ENCODE measurements at regions not wholly inside any gene's neighbourhood (a gene's known extent, or its start where the extent isn't known, plus 50 kb on each side); places are given as distances from the start of the nearest gene placed in this dataset.
A peak's percentile ranks its signal among the peaks of the same experiment; 100 is the strongest.

DNA sequence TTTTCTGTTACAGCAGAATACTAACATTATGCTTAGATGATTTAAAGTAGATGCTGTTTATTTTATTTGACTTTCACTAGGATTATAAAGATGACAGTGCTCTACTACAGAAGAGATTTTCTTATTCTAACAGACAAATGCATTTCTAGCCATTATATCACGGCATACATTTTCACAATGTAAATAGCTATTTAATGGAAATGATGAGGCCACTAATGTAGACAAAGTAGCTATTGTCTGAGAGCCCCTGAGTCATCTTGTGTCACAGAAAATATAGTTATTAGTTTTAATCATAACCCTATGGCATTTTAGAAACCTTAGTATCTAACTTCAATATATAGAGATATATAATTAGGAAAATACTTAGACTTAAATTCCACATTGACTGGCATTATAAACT, 158.0 kb upstream of the AHR start:
- Histone ChIP-seq H3K4me1 (ENCODE audit: control insufficient read depth in 3 of 3, insufficient read depth in 2 of 3, low read depth in 1 of 3, low read length in 2 of 3) (peaks cover 0 to 9% (median 8%) of the 10 kb centered on the region in 3 donors), H3K4me3 (ENCODE audit: low read depth in 1 of 3, low read length in 3 of 3) (no peak overlapping the region), H3K9me3 (ENCODE audit: control insufficient read depth in 2 of 2, insufficient read depth in 1 of 2, low read depth in 1 of 2, low read length in 1 of 2) (no peaks in the 10 kb centered on the region), H3K36me3 (ENCODE audit: control insufficient read depth in 3 of 3, insufficient read depth in 2 of 3, low read depth in 1 of 3, low read length in 3 of 3) (no peaks in the 10 kb centered on the region), H3K27me3 (ENCODE audit: control insufficient read depth in 3 of 3, insufficient read depth in 3 of 3, low read length in 3 of 3) (no peaks in the 10 kb centered on the region), H3K27ac (ENCODE audit: low read depth in 1 of 3, low read length in 2 of 3) (no peak overlapping the region)
- DNase-seq = no peak
- no peak for FAIRE-seq
- 70 to 84% (median 76%) methylated on average over 1 of the region's 1 CpG for WGBS, 3 donors

DNA sequence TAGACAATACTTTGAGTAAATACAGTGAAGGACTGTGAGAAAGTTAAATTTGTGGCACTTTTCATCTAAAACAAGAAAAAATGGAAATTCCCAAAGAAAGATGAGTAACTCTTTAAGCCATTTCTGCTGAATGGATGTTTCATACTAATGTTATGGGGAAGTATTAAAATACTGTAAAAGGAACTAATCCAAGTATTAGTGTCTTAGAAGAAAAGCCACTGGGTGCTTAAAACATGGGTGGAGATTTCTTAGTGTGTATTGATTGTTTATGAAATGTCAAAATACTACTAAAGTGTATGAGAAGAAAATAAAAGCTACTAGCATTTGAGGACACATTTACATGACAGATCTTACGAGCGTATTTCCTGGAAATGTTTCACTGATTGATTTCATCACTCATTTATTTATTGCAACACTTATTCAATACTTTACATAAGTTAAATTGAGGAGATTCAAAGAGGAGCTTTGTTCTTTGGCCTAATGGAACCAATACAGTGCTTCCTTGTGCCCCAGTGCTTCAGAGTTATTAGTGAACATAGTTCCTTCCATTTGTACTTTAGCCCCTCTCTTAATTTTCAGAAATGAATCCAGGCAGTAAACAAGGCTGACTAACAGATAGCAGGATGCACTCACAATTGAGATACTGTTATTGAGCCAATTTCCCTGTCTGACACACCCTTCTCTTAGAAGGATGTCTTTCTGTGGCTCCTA, 155.5 kb upstream of the AHR start:
- WGBS, 3 donors = 10 to 40% (median 23%) methylated on average over 2 of the region's 2 CpGs
- Histone ChIP-seq H3K9me3 (ENCODE audit: control insufficient read depth in 2 of 2, insufficient read depth in 1 of 2, low read depth in 1 of 2, low read length in 1 of 2) (no peaks in the 10 kb centered on the region), H3K27me3 (ENCODE audit: control insufficient read depth in 3 of 3, insufficient read depth in 3 of 3, low read length in 3 of 3) (no peaks in the 10 kb centered on the region), H3K27ac (ENCODE audit: low read depth in 1 of 3, low read length in 2 of 3) (peak overlapping the region in 1 of 3 donors; percentile 79), H3K36me3 (ENCODE audit: control insufficient read depth in 3 of 3, insufficient read depth in 2 of 3, low read depth in 1 of 3, low read length in 3 of 3) (no peaks in the 10 kb centered on the region), H3K4me3 (ENCODE audit: low read depth in 1 of 3, low read length in 3 of 3) (no peak overlapping the region), H3K4me1 (ENCODE audit: control insufficient read depth in 3 of 3, insufficient read depth in 2 of 3, low read depth in 1 of 3, low read length in 2 of 3) (peaks cover 0 to 9% (median 8%) of the 10 kb centered on the region in 3 donors)
- FAIRE-seq (peak; percentile 26), DNase-seq (peak; percentile 46 to 67)

- H3K36me3 ChIP-seq (ENCODE audit: control insufficient read depth in 3 of 3, insufficient read depth in 2 of 3, low read depth in 1 of 3, low read length in 3 of 3) = no peaks in the 10 kb centered on the region
- DNase-seq (peak in 1 of 2 donors; percentile 24), FAIRE-seq (no peak)
- H3K4me1 ChIP-seq (ENCODE audit: control insufficient read depth in 3 of 3, insufficient read depth in 2 of 3, low read depth in 1 of 3, low read length in 2 of 3) = peaks cover 0 to 9% (median 6%) of the 10 kb centered on the region in 3 donors
- H3K27me3 ChIP-seq (ENCODE audit: control insufficient read depth in 3 of 3, insufficient read depth in 3 of 3, low read length in 3 of 3) = no peaks in the 10 kb centered on the region
- H3K27ac ChIP-seq (ENCODE audit: low read depth in 1 of 3, low read length in 2 of 3) = no peak overlapping the region
- no peaks in the 10 kb centered on the region for H3K9me3 ChIP-seq (ENCODE audit: control insufficient read depth in 2 of 2, insufficient read depth in 1 of 2, low read depth in 1 of 2, low read length in 1 of 2)
- 21 to 41% (median 24%) methylated on average over 4 of the region's 4 CpGs for WGBS, 3 donors
- H3K4me3 ChIP-seq (ENCODE audit: low read depth in 1 of 3, low read length in 3 of 3) = no peak overlapping the region
These were observed 154.1 kb upstream of the AHR start for GRCh38 chr7:17144322-17144721.

GRCh38 chr7:17146621-17147020, 151.8 kb upstream of the AHR start:
- Histone ChIP-seq H3K9me3 (ENCODE audit: control insufficient read depth in 2 of 2, insufficient read depth in 1 of 2, low read depth in 1 of 2, low read length in 1 of 2) (no peaks in the 10 kb centered on the region), H3K4me1 (ENCODE audit: control insufficient read depth in 3 of 3, insufficient read depth in 2 of 3, low read depth in 1 of 3, low read length in 2 of 3) (peaks cover 0 to 9% (median 6%) of the 10 kb centered on the region in 3 donors), H3K27ac (ENCODE audit: low read depth in 1 of 3, low read length in 2 of 3) (no peak overlapping the region), H3K4me3 (ENCODE audit: low read depth in 1 of 3, low read length in 3 of 3) (no peak overlapping the region), H3K27me3 (ENCODE audit: control insufficient read depth in 3 of 3, insufficient read depth in 3 of 3, low read length in 3 of 3) (no peaks in the 10 kb centered on the region), H3K36me3 (ENCODE audit: control insufficient read depth in 3 of 3, insufficient read depth in 2 of 3, low read depth in 1 of 3, low read length in 3 of 3) (no peaks in the 10 kb centered on the region)
- no peak for DNase-seq
- 72 to 94% (median 90%) methylated on average over 4 of the region's 4 CpGs for WGBS, 3 donors
- FAIRE-seq = no peak

- peaks cover 0 to 9% (median 6%) of the 10 kb centered on the region in 3 donors for H3K4me1 ChIP-seq (ENCODE audit: control insufficient read depth in 3 of 3, insufficient read depth in 2 of 3, low read depth in 1 of 3, low read length in 2 of 3)
- H3K27ac ChIP-seq (ENCODE audit: low read depth in 1 of 3, low read length in 2 of 3) = no peak overlapping the region
- 93 to 98% (median 96%) methylated on average over 7 of the region's 7 CpGs for WGBS, 3 donors
- no peaks in the 10 kb centered on the region for H3K27me3 ChIP-seq (ENCODE audit: control insufficient read depth in 3 of 3, insufficient read depth in 3 of 3, low read length in 3 of 3)
- no peak for DNase-seq
- H3K9me3 ChIP-seq (ENCODE audit: control insufficient read depth in 2 of 2, insufficient read depth in 1 of 2, low read depth in 1 of 2, low read length in 1 of 2) = no peaks in the 10 kb centered on the region
- no peak overlapping the region for H3K4me3 ChIP-seq (ENCODE audit: low read depth in 1 of 3, low read length in 3 of 3)
- no peak for FAIRE-seq
- no peaks in the 10 kb centered on the region for H3K36me3 ChIP-seq (ENCODE audit: control insufficient read depth in 3 of 3, insufficient read depth in 2 of 3, low read depth in 1 of 3, low read length in 3 of 3)
These were observed 151.0 kb upstream of the AHR start for GRCh38 chr7:17147409-17147808.

GRCh38 chr7:17150018-17150417, 148.4 kb upstream of the AHR start:
- FAIRE-seq = no peak
- Histone ChIP-seq H3K9me3 (ENCODE audit: control insufficient read depth in 2 of 2, insufficient read depth in 1 of 2, low read depth in 1 of 2, low read length in 1 of 2) (no peaks in the 10 kb centered on the region), H3K4me1 (ENCODE audit: control insufficient read depth in 3 of 3, insufficient read depth in 2 of 3, low read depth in 1 of 3, low read length in 2 of 3) (peaks cover 0 to 2% (median 0%) of the 10 kb centered on the region in 3 donors), H3K4me3 (ENCODE audit: low read depth in 1 of 3, low read length in 3 of 3) (no peak overlapping the region), H3K36me3 (ENCODE audit: control insufficient read depth in 3 of 3, insufficient read depth in 2 of 3, low read depth in 1 of 3, low read length in 3 of 3) (no peaks in the 10 kb centered on the region), H3K27me3 (ENCODE audit: control insufficient read depth in 3 of 3, insufficient read depth in 3 of 3, low read length in 3 of 3) (no peaks in the 10 kb centered on the region), H3K27ac (ENCODE audit: low read depth in 1 of 3, low read length in 2 of 3) (no peak overlapping the region)
- DNase-seq = no peak
- WGBS, 3 donors = 84 to 93% (median 87%) methylated on average over 1 of the region's 1 CpG

GRCh38 chr7:17152721-17153120, 145.7 kb upstream of the AHR start:
- H3K36me3 ChIP-seq (ENCODE audit: control insufficient read depth in 3 of 3, insufficient read depth in 2 of 3, low read depth in 1 of 3, low read length in 3 of 3) = no peaks in the 10 kb centered on the region
- no peaks in the 10 kb centered on the region for H3K27me3 ChIP-seq (ENCODE audit: control insufficient read depth in 3 of 3, insufficient read depth in 3 of 3, low read length in 3 of 3)
- no peak overlapping the region for H3K27ac ChIP-seq (ENCODE audit: low read depth in 1 of 3, low read length in 2 of 3)
- WGBS, 3 donors = 80 to 89% (median 88%) methylated on average over 4 of the region's 4 CpGs
- no peak overlapping the region for H3K4me3 ChIP-seq (ENCODE audit: low read depth in 1 of 3, low read length in 3 of 3)
- H3K9me3 ChIP-seq (ENCODE audit: control insufficient read depth in 2 of 2, insufficient read depth in 1 of 2, low read depth in 1 of 2, low read length in 1 of 2) = no peaks in the 10 kb centered on the region
- DNase-seq = no peak
- no peaks in the 10 kb centered on the region for H3K4me1 ChIP-seq (ENCODE audit: control insufficient read depth in 3 of 3, insufficient read depth in 2 of 3, low read depth in 1 of 3, low read length in 2 of 3)
- FAIRE-seq = no peak

GRCh38 chr7:17153536-17153935, 144.9 kb upstream of the AHR start:
- Histone ChIP-seq H3K4me3 (ENCODE audit: low read depth in 1 of 3, low read length in 3 of 3) (no peak overlapping the region), H3K9me3 (ENCODE audit: control insufficient read depth in 2 of 2, insufficient read depth in 1 of 2, low read depth in 1 of 2, low read length in 1 of 2) (no peaks in the 10 kb centered on the region), H3K27me3 (ENCODE audit: control insufficient read depth in 3 of 3, insufficient read depth in 3 of 3, low read length in 3 of 3) (no peaks in the 10 kb centered on the region), H3K27ac (ENCODE audit: low read depth in 1 of 3, low read length in 2 of 3) (no peak overlapping the region), H3K36me3 (ENCODE audit: control insufficient read depth in 3 of 3, insufficient read depth in 2 of 3, low read depth in 1 of 3, low read length in 3 of 3) (no peaks in the 10 kb centered on the region), H3K4me1 (ENCODE audit: control insufficient read depth in 3 of 3, insufficient read depth in 2 of 3, low read depth in 1 of 3, low read length in 2 of 3) (no peaks in the 10 kb centered on the region)
- 83 to 91% (median 83%) methylated on average over 3 of the region's 3 CpGs for WGBS, 3 donors
- no peak for FAIRE-seq
- no peak for DNase-seq

DNA sequence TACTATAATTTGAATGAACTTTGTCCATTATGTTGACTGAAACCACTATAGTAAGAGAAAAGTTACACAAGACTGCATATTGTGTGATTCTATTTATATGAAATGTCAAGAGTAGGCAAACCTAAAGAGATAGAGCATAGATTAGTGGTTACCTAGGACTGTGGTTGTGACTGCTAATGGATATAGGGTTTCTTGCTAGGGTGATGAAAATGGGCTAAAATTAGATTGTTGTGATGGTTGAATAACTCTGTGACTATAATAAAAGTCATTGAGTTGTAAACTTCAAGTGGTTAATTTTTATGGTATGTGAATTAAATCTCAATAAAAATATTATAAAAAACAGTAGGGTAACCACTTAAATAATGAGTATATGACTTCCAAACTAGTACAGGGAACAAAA, 142.9 kb upstream of the AHR start:
- H3K4me1 ChIP-seq (ENCODE audit: control insufficient read depth in 3 of 3, insufficient read depth in 2 of 3, low read depth in 1 of 3, low read length in 2 of 3) = no peaks in the 10 kb centered on the region
- FAIRE-seq (no peak), DNase-seq (no peak)
- no peak overlapping the region for H3K27ac ChIP-seq (ENCODE audit: low read depth in 1 of 3, low read length in 2 of 3)
- no peak overlapping the region for H3K4me3 ChIP-seq (ENCODE audit: low read depth in 1 of 3, low read length in 3 of 3)
- no peaks in the 10 kb centered on the region for H3K9me3 ChIP-seq (ENCODE audit: control insufficient read depth in 2 of 2, insufficient read depth in 1 of 2, low read depth in 1 of 2, low read length in 1 of 2)
- H3K27me3 ChIP-seq (ENCODE audit: control insufficient read depth in 3 of 3, insufficient read depth in 3 of 3, low read length in 3 of 3) = no peaks in the 10 kb centered on the region
- H3K36me3 ChIP-seq (ENCODE audit: control insufficient read depth in 3 of 3, insufficient read depth in 2 of 3, low read depth in 1 of 3, low read length in 3 of 3) = no peaks in the 10 kb centered on the region

Measured in small intestine (tissue), 7 donors.